ENCODE measurements at regions not wholly inside any gene's neighbourhood (a gene's known extent, or its start where the extent isn't known, plus 50 kb on each side); places are given as distances from the start of the nearest gene placed in this dataset.

DNA sequence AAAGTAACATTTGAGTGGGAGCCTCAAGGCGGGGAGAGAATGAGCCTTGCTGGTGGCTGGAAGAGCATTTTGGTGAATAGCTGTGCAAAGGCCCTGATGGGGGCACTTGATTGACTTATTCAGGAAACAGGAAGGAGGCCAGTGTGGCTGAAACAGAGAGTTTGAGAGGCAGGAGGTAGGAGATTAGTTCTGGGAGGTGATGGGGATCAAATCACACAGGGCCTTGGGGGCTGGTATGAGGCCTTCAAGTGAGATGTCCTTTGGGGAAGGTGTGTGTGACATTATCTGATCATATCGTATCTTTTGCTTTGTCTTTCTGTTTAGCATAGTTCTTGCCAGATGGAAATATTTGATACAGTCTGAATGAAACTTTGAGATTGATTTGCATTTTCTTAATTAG, 172.3 kb downstream of the TENT4A start:
- Histone ChIP-seq H3K4me3 (ENCODE audit: low read length in 3 of 3) (no peak overlapping the region), H3K9ac (ENCODE audit: low read depth in 1 of 3, low read length in 3 of 3) (no peak overlapping the region), H3K27me3 (ENCODE audit: control insufficient read depth in 3 of 3, insufficient read depth in 3 of 3, low read length in 3 of 3) (no peaks in the 10 kb centered on the region), H3K9me3 (ENCODE audit: control insufficient read depth in 3 of 3, low read length in 3 of 3) (peaks cover 5 to 10% (median 8%) of the 10 kb centered on the region in 3 donors), H3K4me1 (ENCODE audit: control insufficient read depth in 3 of 3, insufficient read depth in 3 of 3, low read length in 3 of 3) (no peaks in the 10 kb centered on the region), H3K36me3 (ENCODE audit: control insufficient read depth in 3 of 3, insufficient read depth in 3 of 3, low read length in 3 of 3) (no peaks in the 10 kb centered on the region), H3K27ac (ENCODE audit: low read depth, low read length) (no peak overlapping the region)

DNA sequence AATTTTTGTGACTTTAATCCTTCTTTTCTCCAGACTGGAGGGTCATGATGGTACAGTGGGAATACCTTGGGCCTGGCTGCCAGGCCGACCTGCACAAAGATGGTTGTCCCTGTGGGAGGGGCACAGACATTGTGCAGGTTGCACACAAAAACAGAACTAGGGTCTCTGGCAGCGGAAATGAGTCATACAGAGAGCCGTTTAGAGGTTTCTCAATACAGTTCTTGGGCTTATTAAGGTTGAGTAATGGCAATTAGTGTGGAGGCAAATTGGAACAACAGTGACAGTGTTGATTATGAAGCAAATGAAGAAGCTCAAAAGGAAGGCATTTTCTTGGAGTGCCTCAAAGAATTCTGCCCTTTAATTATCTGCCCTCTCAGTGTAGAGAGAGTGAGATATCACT, 173.6 kb downstream of the TENT4A start:
- no peaks in the 10 kb centered on the region for H3K27me3 ChIP-seq (ENCODE audit: control insufficient read depth in 3 of 3, insufficient read depth in 3 of 3, low read length in 3 of 3)
- no peaks in the 10 kb centered on the region for H3K4me1 ChIP-seq (ENCODE audit: control insufficient read depth in 3 of 3, insufficient read depth in 3 of 3, low read length in 3 of 3)
- no peak overlapping the region for H3K27ac ChIP-seq (ENCODE audit: low read depth, low read length)
- no peak overlapping the region for H3K9ac ChIP-seq (ENCODE audit: low read depth in 1 of 3, low read length in 3 of 3)
- peaks cover 5 to 10% (median 8%) of the 10 kb centered on the region in 3 donors for H3K9me3 ChIP-seq (ENCODE audit: control insufficient read depth in 3 of 3, low read length in 3 of 3)
- H3K36me3 ChIP-seq (ENCODE audit: control insufficient read depth in 3 of 3, insufficient read depth in 3 of 3, low read length in 3 of 3) = no peaks in the 10 kb centered on the region
- H3K4me3 ChIP-seq (ENCODE audit: low read length in 3 of 3) = no peak overlapping the region

DNA sequence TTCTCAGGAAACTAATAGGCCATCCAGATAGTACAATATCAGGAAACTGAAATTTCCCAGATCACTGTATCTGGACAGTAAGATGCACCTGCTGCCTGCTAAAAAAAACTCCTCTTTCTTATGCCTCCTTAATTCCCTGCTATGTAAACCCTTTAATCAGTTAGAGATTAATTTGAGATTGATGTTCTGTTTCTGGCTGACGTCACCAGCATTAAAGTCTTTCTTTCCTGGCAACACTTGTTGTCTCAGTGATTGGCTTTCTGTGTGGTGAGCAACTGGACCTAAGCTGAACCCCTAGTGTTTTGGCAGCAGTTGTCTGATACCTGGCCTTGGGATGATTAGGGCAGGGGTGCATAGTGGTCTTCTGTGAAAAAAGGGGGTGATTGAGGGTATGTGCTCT, 175.8 kb downstream of the TENT4A start:
- Histone ChIP-seq H3K36me3 (ENCODE audit: control insufficient read depth in 3 of 3, insufficient read depth in 3 of 3, low read length in 3 of 3) (no peaks in the 10 kb centered on the region), H3K4me3 (ENCODE audit: low read length in 3 of 3) (no peak overlapping the region), H3K27ac (ENCODE audit: low read depth, low read length) (no peak overlapping the region), H3K9me3 (ENCODE audit: control insufficient read depth in 3 of 3, low read length in 3 of 3) (peaks cover 5 to 10% (median 8%) of the 10 kb centered on the region in 3 donors), H3K27me3 (ENCODE audit: control insufficient read depth in 3 of 3, insufficient read depth in 3 of 3, low read length in 3 of 3) (no peaks in the 10 kb centered on the region), H3K4me1 (ENCODE audit: control insufficient read depth in 3 of 3, insufficient read depth in 3 of 3, low read length in 3 of 3) (no peaks in the 10 kb centered on the region), H3K9ac (ENCODE audit: low read depth in 1 of 3, low read length in 3 of 3) (no peak overlapping the region)

DNA sequence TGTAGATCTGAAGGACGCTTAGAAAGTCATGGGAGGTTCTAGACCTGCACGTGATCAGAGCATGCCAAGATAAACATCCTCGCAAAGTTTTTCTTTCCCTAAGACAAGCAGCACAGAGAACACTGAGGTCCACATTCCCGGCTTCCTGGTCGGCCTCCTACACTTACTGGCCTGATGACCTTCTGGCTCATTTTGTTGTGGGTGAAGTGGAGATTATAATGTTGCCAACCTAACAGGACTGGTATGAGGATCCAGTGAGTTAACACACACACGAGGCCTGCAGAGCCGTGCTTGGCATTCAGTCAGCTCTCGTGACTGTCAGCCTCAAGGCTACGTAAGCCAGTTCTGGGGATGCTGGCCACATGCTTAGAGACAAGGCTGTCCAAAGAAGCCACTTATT, 186.0 kb downstream of the TENT4A start:
- H3K4me3 ChIP-seq (ENCODE audit: low read length in 3 of 3) = no peak overlapping the region
- H3K36me3 ChIP-seq (ENCODE audit: control insufficient read depth in 3 of 3, insufficient read depth in 3 of 3, low read length in 3 of 3) = no peaks in the 10 kb centered on the region
- no peak overlapping the region for H3K27ac ChIP-seq (ENCODE audit: low read depth, low read length)

DNA sequence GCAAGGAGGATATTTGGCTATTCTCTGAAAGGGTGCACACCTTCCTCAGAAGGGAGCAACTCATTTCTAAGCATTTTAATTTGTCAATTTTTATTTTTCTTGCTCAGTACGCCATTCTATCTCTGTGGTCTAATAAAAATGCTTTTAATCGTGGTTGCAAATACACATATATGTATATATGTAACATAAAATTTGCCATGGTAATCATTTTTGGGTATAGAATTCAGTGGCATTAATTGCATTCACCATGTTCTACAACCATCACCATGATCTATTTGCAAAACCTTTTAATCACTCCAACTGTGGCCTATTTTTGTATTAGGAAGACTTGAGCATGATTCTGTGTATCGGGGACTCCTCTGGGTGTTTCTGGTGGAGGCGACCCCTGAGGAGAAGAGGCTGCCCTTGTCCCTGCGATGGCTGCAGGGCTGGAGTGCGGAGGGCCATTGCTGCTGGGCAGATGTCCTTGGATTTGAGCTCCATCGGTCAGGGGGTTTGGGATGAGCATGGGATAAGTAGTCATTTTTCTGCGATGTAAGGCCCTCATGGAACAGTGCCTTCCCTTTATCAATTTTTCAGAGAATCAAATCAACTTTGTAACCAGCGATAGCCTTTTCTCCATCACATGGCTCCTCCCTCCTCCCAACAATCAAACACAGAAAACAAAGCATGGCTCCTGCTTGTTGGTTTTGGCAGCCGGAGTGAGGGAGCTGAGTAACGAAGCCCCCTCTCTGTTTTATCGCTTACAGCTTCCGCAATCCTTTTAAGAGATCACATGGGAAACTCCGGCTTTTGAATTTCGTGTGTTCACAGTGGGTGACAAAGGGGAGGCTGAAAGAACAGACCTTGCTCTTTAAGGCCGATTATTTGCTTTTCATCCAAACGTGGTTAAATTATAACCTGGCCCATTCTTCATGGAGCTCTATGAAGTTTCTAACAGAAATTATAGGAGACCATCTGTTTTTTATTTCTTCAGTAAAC, 187.3 kb downstream of the TENT4A start:
- Histone ChIP-seq H3K9ac (ENCODE audit: low read depth in 1 of 3, low read length in 3 of 3) (no peak overlapping the region), H3K4me1 (ENCODE audit: control insufficient read depth in 3 of 3, insufficient read depth in 3 of 3, low read length in 3 of 3) (peaks cover 0 to 3% (median 0%) of the 10 kb centered on the region in 3 donors)

More for the DNA sequence above, 186.0 kb downstream of the TENT4A start:
- Histone ChIP-seq H3K27me3 (ENCODE audit: control insufficient read depth in 3 of 3, insufficient read depth in 3 of 3, low read length in 3 of 3) (no peaks in the 10 kb centered on the region), H3K9ac (ENCODE audit: low read depth in 1 of 3, low read length in 3 of 3) (no peak overlapping the region), H3K4me1 (ENCODE audit: control insufficient read depth in 3 of 3, insufficient read depth in 3 of 3, low read length in 3 of 3) (no peaks in the 10 kb centered on the region), H3K9me3 (ENCODE audit: control insufficient read depth in 3 of 3, low read length in 3 of 3) (no peaks in the 10 kb centered on the region)

DNA sequence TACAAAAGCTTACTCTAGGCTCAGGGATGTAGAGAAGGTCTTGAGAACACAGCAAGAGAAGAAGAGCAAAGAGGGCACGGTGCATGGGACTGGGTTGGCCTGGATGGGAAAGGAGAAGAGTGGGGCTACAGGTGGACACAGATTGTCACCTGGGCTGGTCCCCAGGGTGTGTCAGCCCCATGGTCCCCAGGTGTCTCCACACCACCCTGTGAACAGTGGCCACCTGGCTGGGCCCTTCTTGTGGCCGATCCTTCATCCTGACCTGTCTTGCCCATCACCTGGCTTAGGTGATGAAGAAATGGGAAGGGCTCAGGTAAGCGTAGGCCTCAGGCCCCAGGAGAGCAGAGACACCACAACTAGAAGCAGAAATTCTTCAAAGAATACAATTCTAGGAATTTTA, 188.9 kb downstream of the TENT4A start:
- Histone ChIP-seq H3K9me3 (ENCODE audit: control insufficient read depth in 3 of 3, low read length in 3 of 3) (no peaks in the 10 kb centered on the region), H3K36me3 (ENCODE audit: control insufficient read depth in 3 of 3, insufficient read depth in 3 of 3, low read length in 3 of 3) (no peaks in the 10 kb centered on the region), H3K27me3 (ENCODE audit: control insufficient read depth in 3 of 3, insufficient read depth in 3 of 3, low read length in 3 of 3) (peaks cover 0 to 3% (median 3%) of the 10 kb centered on the region in 3 donors), H3K9ac (ENCODE audit: low read depth in 1 of 3, low read length in 3 of 3) (no peak overlapping the region), H3K4me3 (ENCODE audit: low read length in 3 of 3) (no peak overlapping the region), H3K4me1 (ENCODE audit: control insufficient read depth in 3 of 3, insufficient read depth in 3 of 3, low read length in 3 of 3) (peaks cover 0 to 3% (median 0%) of the 10 kb centered on the region in 3 donors), H3K27ac (ENCODE audit: low read depth, low read length) (no peak overlapping the region)

More for the DNA sequence above, 187.3 kb downstream of the TENT4A start:
- Histone ChIP-seq H3K9me3 (ENCODE audit: control insufficient read depth in 3 of 3, low read length in 3 of 3) (no peaks in the 10 kb centered on the region), H3K27me3 (ENCODE audit: control insufficient read depth in 3 of 3, insufficient read depth in 3 of 3, low read length in 3 of 3) (no peaks in the 10 kb centered on the region), H3K4me3 (ENCODE audit: low read length in 3 of 3) (no peak overlapping the region), H3K36me3 (ENCODE audit: control insufficient read depth in 3 of 3, insufficient read depth in 3 of 3, low read length in 3 of 3) (no peaks in the 10 kb centered on the region), H3K27ac (ENCODE audit: low read depth, low read length) (no peak overlapping the region)

DNA sequence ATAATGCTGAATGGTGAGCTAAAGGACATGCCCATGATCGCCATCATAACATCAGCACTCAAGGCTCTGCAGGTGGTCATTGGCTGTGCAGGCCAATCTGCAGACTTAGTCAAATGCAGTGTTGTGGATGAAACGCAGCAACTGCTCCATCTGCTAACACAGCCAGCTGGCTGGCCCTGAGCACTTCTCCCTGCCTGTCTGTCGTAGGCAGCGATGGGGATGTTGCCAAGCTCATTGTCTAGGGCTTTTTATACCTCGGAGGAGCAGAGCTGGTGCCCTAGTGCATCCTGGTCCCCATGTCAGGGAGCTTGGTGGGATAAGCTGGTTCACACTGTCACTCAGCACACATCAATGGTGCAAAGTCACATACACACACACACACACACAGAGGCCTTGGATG, 189.4 kb downstream of the TENT4A start:
- no peaks in the 10 kb centered on the region for H3K36me3 ChIP-seq (ENCODE audit: control insufficient read depth in 3 of 3, insufficient read depth in 3 of 3, low read length in 3 of 3)
- no peak overlapping the region for H3K9ac ChIP-seq (ENCODE audit: low read depth in 1 of 3, low read length in 3 of 3)
- no peaks in the 10 kb centered on the region for H3K9me3 ChIP-seq (ENCODE audit: control insufficient read depth in 3 of 3, low read length in 3 of 3)
- H3K4me3 ChIP-seq (ENCODE audit: low read length in 3 of 3) = no peak overlapping the region
- peaks cover 0 to 3% (median 3%) of the 10 kb centered on the region in 3 donors for H3K27me3 ChIP-seq (ENCODE audit: control insufficient read depth in 3 of 3, insufficient read depth in 3 of 3, low read length in 3 of 3)
- H3K27ac ChIP-seq (ENCODE audit: low read depth, low read length) = no peak overlapping the region
- peaks cover 0 to 3% (median 0%) of the 10 kb centered on the region in 3 donors for H3K4me1 ChIP-seq (ENCODE audit: control insufficient read depth in 3 of 3, insufficient read depth in 3 of 3, low read length in 3 of 3)

DNA sequence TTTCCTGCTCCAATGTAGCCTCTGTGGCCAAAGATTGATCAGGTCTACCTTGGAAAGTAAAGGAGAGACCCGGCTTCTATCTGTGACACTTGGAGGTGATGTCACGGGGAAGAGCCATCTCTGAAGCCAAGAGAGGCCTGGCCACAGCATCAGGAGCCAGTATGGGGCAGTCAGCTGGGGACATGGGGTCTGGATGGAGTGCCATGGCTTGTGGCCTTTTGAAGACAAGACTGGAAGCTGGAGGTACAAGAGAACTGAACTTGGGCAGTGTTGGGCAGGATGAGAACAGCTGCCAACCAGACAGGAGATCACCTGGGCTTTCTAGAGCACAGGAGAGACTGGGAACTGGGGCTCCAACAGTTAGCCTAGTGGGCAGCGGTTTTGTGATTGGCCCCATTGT, 190.7 kb downstream of the TENT4A start:
- Histone ChIP-seq H3K27me3 (ENCODE audit: control insufficient read depth in 3 of 3, insufficient read depth in 3 of 3, low read length in 3 of 3) (peaks cover 0 to 6% (median 3%) of the 10 kb centered on the region in 3 donors), H3K4me1 (ENCODE audit: control insufficient read depth in 3 of 3, insufficient read depth in 3 of 3, low read length in 3 of 3) (peaks cover 0 to 3% (median 0%) of the 10 kb centered on the region in 3 donors), H3K36me3 (ENCODE audit: control insufficient read depth in 3 of 3, insufficient read depth in 3 of 3, low read length in 3 of 3) (no peaks in the 10 kb centered on the region), H3K9me3 (ENCODE audit: control insufficient read depth in 3 of 3, low read length in 3 of 3) (no peaks in the 10 kb centered on the region), H3K9ac (ENCODE audit: low read depth in 1 of 3, low read length in 3 of 3) (no peak overlapping the region), H3K27ac (ENCODE audit: low read depth, low read length) (no peak overlapping the region), H3K4me3 (ENCODE audit: low read length in 3 of 3) (no peak overlapping the region)

DNA sequence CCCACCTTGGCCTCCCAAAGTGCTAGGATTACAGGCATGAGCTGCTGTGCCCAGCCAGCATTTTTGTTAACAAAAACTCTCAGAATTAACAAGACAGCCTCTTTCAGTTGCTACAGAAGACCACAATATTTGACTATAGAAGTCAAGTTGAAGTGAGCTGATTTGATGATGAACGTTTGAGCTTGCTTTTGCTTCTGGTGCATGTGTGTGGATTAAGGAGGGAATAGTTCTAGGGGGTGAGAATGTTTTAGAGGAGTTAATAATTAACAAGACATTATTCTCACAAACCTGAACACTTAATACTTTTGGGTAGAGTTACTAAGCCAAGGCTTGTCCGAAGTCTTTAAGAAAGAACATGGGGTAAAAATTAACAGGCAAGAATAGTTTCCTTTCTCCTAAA, 191.6 kb downstream of the TENT4A start:
- H3K9me3 ChIP-seq (ENCODE audit: control insufficient read depth in 3 of 3, low read length in 3 of 3) = no peaks in the 10 kb centered on the region
- peaks cover 0 to 6% (median 3%) of the 10 kb centered on the region in 3 donors for H3K27me3 ChIP-seq (ENCODE audit: control insufficient read depth in 3 of 3, insufficient read depth in 3 of 3, low read length in 3 of 3)
- no peaks in the 10 kb centered on the region for H3K36me3 ChIP-seq (ENCODE audit: control insufficient read depth in 3 of 3, insufficient read depth in 3 of 3, low read length in 3 of 3)
- H3K4me3 ChIP-seq (ENCODE audit: low read length in 3 of 3) = no peak overlapping the region
- no peak overlapping the region for H3K27ac ChIP-seq (ENCODE audit: low read depth, low read length)
- peaks cover 0 to 3% (median 0%) of the 10 kb centered on the region in 3 donors for H3K4me1 ChIP-seq (ENCODE audit: control insufficient read depth in 3 of 3, insufficient read depth in 3 of 3, low read length in 3 of 3)
- H3K9ac ChIP-seq (ENCODE audit: low read depth in 1 of 3, low read length in 3 of 3) = no peak overlapping the region

DNA sequence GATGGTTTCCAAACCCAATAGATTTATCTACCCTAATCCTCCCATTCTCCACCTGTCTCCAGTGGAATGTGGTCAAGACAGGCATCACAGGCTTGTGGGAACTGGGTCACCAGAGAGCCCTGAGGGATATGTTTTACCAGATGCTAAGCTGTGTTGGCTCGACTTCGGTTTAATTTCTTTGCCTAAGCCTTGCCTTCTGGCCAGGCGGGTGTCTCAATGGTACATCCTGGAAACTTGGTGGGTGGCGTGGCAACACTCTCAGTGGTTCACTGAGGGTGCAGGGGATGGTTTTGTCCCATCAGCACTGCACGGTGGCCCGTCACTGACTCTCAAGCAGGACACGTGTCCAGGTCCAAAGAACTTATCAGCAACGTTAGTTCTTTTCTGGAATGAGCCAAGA, 192.2 kb downstream of the TENT4A start:
- Histone ChIP-seq H3K27ac (ENCODE audit: low read depth, low read length) (no peak overlapping the region), H3K9ac (ENCODE audit: low read depth in 1 of 3, low read length in 3 of 3) (no peak overlapping the region), H3K27me3 (ENCODE audit: control insufficient read depth in 3 of 3, insufficient read depth in 3 of 3, low read length in 3 of 3) (peaks cover 0 to 6% (median 3%) of the 10 kb centered on the region in 3 donors), H3K9me3 (ENCODE audit: control insufficient read depth in 3 of 3, low read length in 3 of 3) (no peaks in the 10 kb centered on the region), H3K4me3 (ENCODE audit: low read length in 3 of 3) (no peak overlapping the region), H3K4me1 (ENCODE audit: control insufficient read depth in 3 of 3, insufficient read depth in 3 of 3, low read length in 3 of 3) (peaks cover 0 to 3% (median 0%) of the 10 kb centered on the region in 3 donors), H3K36me3 (ENCODE audit: control insufficient read depth in 3 of 3, insufficient read depth in 3 of 3, low read length in 3 of 3) (no peaks in the 10 kb centered on the region)

All from skeletal muscle tissue (tissue), 3 donors.